CD14-positive monocyte (primary cell): ENCODE measurements at regions not wholly inside any gene's neighbourhood (a gene's known extent, or its start where the extent isn't known, plus 50 kb on each side); places are given as distances from the start of the nearest gene placed in this dataset.
"Not testable (repeated sequence)": the region's sequence is repeated elsewhere in the genome, so short reads cannot be mapped to it uniquely, and the experiment has no call there.

Experiments
- DNase-seq, 3 donors: peaks; one replicate each; pipeline ENCODE4 v3.0.0-alpha.2; 2011 to 2022
- H2AFZ ChIP-seq: 2 replicates; pipeline ENCODE4 v1.6.0; 2012; ENCODE audit warnings: mild to moderate bottlenecking, low read depth, low read length, inconsistent platforms; ENCODE audit not compliant: insufficient read depth, poor library complexity, severe bottlenecking
- H3K27ac ChIP-seq, 2 donors: 1 replicate in 1 of 2; 2 replicates in 1 of 2; pipeline ENCODE4 v1.5.1; 2012 to 2013; ENCODE audit warnings: low read length in 2 of 2, control low read depth in 1 of 2, inconsistent platforms in 1 of 2, low read depth in 1 of 2, mild to moderate bottlenecking in 1 of 2
- H3K27me3 ChIP-seq, 2 donors: one replicate each; pipeline versions ENCODE4 v1.6.0 to v1.6.1; 2011 to 2013; ENCODE audit warnings: low read length in 2 of 2; ENCODE audit not compliant: control insufficient read depth in 2 of 2, insufficient read depth in 2 of 2
- H3K36me3 ChIP-seq, 2 donors: replicated peaks in 1 of 2; 1 replicate in 1 of 2; 2 replicates in 1 of 2; pipeline versions ENCODE4 v1.5.1 to v1.6.1; 2012 to 2013; ENCODE audit warnings: low read length in 2 of 2, control low read depth in 1 of 2, inconsistent platforms in 1 of 2, mild to moderate bottlenecking in 1 of 2; ENCODE audit not compliant: insufficient read depth in 2 of 2, control insufficient read depth in 1 of 2
- H3K4me1 ChIP-seq, 2 donors: 1 replicate in 1 of 2; 2 replicates in 1 of 2; pipeline versions ENCODE4 v1.5.1 to v1.6.1; 2012 to 2013; ENCODE audit warnings: low read length in 2 of 2, control low read depth in 1 of 2, inconsistent platforms in 1 of 2, mild to moderate bottlenecking in 1 of 2, moderate library complexity in 1 of 2; ENCODE audit not compliant: insufficient read depth in 2 of 2, control insufficient read depth in 1 of 2
- H3K4me2 ChIP-seq: replicated peaks from 2 replicates; pipeline ENCODE3; 2012; ENCODE audit warnings: low read length, moderate library complexity, mild to moderate bottlenecking; ENCODE audit not compliant: poor library complexity, severe bottlenecking; ENCODE audit errors: extremely low read depth
- H3K4me3 ChIP-seq, 3 experiments: fragments of 200-600 bp in 1 of 3; sonication (generic) in 1 of 3; replicated peaks in 1 of 3; 1 replicate in 2 of 3; 2 replicates in 1 of 3; pipeline ENCODE4 v1.5.1; 2011 to 2013; ENCODE audit warnings: low read length in 3 of 3, mild to moderate bottlenecking in 3 of 3, control low read depth in 2 of 3, low read depth in 2 of 3, inconsistent platforms in 1 of 3, moderate library complexity in 1 of 3
- H3K79me2 ChIP-seq: 2 replicates; pipeline ENCODE4 v1.6.0; 2012; ENCODE audit warnings: mild to moderate bottlenecking, control low read depth, inconsistent platforms, low read length, moderate library complexity; ENCODE audit not compliant: insufficient read depth
- H3K9ac ChIP-seq: 2 replicates; pipeline ENCODE4 v1.6.0; 2017; ENCODE audit warnings: low read length, mild to moderate bottlenecking; ENCODE audit not compliant: insufficient read depth, poor library complexity, severe bottlenecking
- H3K9me3 ChIP-seq, 2 donors: replicated peaks in 1 of 2; 1 replicate in 1 of 2; 2 replicates in 1 of 2; pipeline versions ENCODE4 v1.5.1 to v1.6.1; 2012 to 2013; ENCODE audit warnings: low read length in 2 of 2, control low read depth in 1 of 2; ENCODE audit not compliant: control insufficient read depth in 1 of 2, insufficient read depth in 1 of 2
- H4K20me1 ChIP-seq: 2 replicates; pipeline ENCODE4 v1.6.0; 2012; ENCODE audit warnings: mild to moderate bottlenecking, low read length, control low read depth, moderate library complexity; ENCODE audit not compliant: insufficient read depth
- H3K27ac Mint-ChIP-seq, 7 donors: one replicate each; pipeline ENCODE4 v1.8.0; 2020; ENCODE audit warnings: mild to moderate bottlenecking in 7 of 7, mixed read lengths in 7 of 7, moderate library complexity in 6 of 7, inconsistent platforms in 2 of 7
- H3K27me3 Mint-ChIP-seq, 3 donors: one replicate each; pipeline ENCODE4 v1.8.0; 2021 to 2022; ENCODE audit warnings: low read depth in 3 of 3, mild to moderate bottlenecking in 3 of 3, mixed read lengths in 3 of 3, moderate library complexity in 3 of 3, inconsistent platforms in 1 of 3
- H3K36me3 Mint-ChIP-seq, 2 donors: one replicate each; pipeline ENCODE4 v1.8.0; 2020; ENCODE audit warnings: mixed read lengths in 2 of 2, inconsistent platforms in 1 of 2, mild to moderate bottlenecking in 1 of 2
- H3K4me1 Mint-ChIP-seq: one replicate; pipeline ENCODE4 v1.8.0; 2020; ENCODE audit warnings: mild to moderate bottlenecking, mixed read lengths
- H3K4me3 Mint-ChIP-seq, 2 donors: one replicate each; pipeline ENCODE4 v1.8.0; 2020; ENCODE audit warnings: mild to moderate bottlenecking in 2 of 2, mixed read lengths in 2 of 2, moderate library complexity in 1 of 2
- H3K9me3 Mint-ChIP-seq, 7 donors: one replicate each; pipeline ENCODE4 v1.8.0; 2020 to 2022; ENCODE audit warnings: mixed read lengths in 7 of 7, mild to moderate bottlenecking in 6 of 7, moderate library complexity in 6 of 7, inconsistent platforms in 2 of 7
- CTCF ChIP-seq: fragments of 200-600 bp; IDR thresholded peaks from one replicate; pipeline ENCODE4 v1.8.0; 2022; ENCODE audit warnings: antibody characterized with exemption, mild to moderate bottlenecking
- WGBS: methylation state at CpG from one replicate; pipeline ENCODE4 v1.1.5; 2013; ENCODE audit warnings: missing lambda C conversion rate; ENCODE audit not compliant: insufficient coverage; 5-methylcytosine and 5-hydroxymethylcytosine counted together
- intact Hi-C, 2 donors: fragments of 100-400 bp; cut with micrococcal nuclease; formaldehyde crosslinking; loops; one replicate each; pipeline versions ENCODE4 v1.15.0 to v1.15.1; 2023

GRCh38 chr14:43085819-43086218 is 1421.3 kb downstream of the FSCB start:
- no peaks in the 10 kb centered on the region for H4K20me1 ChIP-seq
- no peaks in the 10 kb centered on the region for H3K9me3 ChIP-seq
- no peak overlapping the region for H2AFZ ChIP-seq
- intact Hi-C loops, result no loop called here
- no peaks in the 10 kb centered on the region for H3K4me1 ChIP-seq
- H3K27me3 Mint-ChIP-seq, result peaks cover 0 to 2% (median 0%) of the 10 kb centered on the region in 3 donors
- no peaks in the 10 kb centered on the region for H3K27me3 ChIP-seq
- H3K4me3 ChIP-seq, result no peak overlapping the region
- H3K9me3 Mint-ChIP-seq, result peaks cover 0 to 10% (median 1%) of the 10 kb centered on the region in 7 donors
- no peaks in the 10 kb centered on the region for H3K4me1 Mint-ChIP-seq
- no peaks in the 10 kb centered on the region for H3K79me2 ChIP-seq
- no peak overlapping the region for H3K4me2 ChIP-seq
- no peak for DNase-seq
- no peak overlapping the region for H3K27ac Mint-ChIP-seq
- H3K4me3 Mint-ChIP-seq, result no peak overlapping the region
- no peaks in the 10 kb centered on the region for H3K36me3 ChIP-seq
- H3K36me3 Mint-ChIP-seq, result no peaks in the 10 kb centered on the region
- H3K9ac ChIP-seq, result no peak overlapping the region
- no CpG with 5 or more reads among the region's 1 CpG for WGBS
- H3K27ac ChIP-seq, result no peak overlapping the region
- no peak for TF ChIP-seq CTCF

- H3K9ac ChIP-seq, H3K4me3 ChIP-seq, H3K4me2 ChIP-seq, H3K27me3 ChIP-seq, H3K27me3 Mint-ChIP-seq, H3K79me2 ChIP-seq, H3K4me3 Mint-ChIP-seq, H3K27ac Mint-ChIP-seq, H4K20me1 ChIP-seq, H3K9me3 Mint-ChIP-seq, H3K27ac ChIP-seq, H3K4me1 Mint-ChIP-seq, DNase-seq, H3K36me3 ChIP-seq, H3K9me3 ChIP-seq, H3K4me1 ChIP-seq, H3K36me3 Mint-ChIP-seq, H2AFZ ChIP-seq, intact Hi-C loops: not testable (repeated sequence)
- WGBS, result no CpG with 5 or more reads among the region's 3 CpGs
Measured at GRCh38 chr14:43067372-43067771, 1439.7 kb downstream of the FSCB start.
